ENCODE measurements at regions not wholly inside any gene's neighbourhood (a gene's known extent, or its start where the extent isn't known, plus 50 kb on each side); places are given as distances from the start of the nearest gene placed in this dataset.

GRCh38 chr2:239689410-239689809 is 288.6 kb upstream of the HDAC4 start:
- no peak for DNase-seq (ENCODE audit: low spot score)

GRCh38 chr2:239688840-239689239 is 288.0 kb upstream of the HDAC4 start:
- no peak for DNase-seq (ENCODE audit: low spot score)

GRCh38 chr2:239688122-239688681 is 287.4 kb upstream of the HDAC4 start:
- DNase-seq (ENCODE audit: low spot score), result no peak

- DNase-seq (ENCODE audit: low spot score), result no peak
These were observed 286.6 kb upstream of the HDAC4 start for GRCh38 chr2:239687441-239687840.

GRCh38 chr2:239685965-239686364 is 285.1 kb upstream of the HDAC4 start:
- no peak for DNase-seq (ENCODE audit: low spot score)

GRCh38 chr2:239685556-239685955 is 284.7 kb upstream of the HDAC4 start:
- no peak for DNase-seq (ENCODE audit: low spot score)

GRCh38 chr2:239684996-239685395 is 284.2 kb upstream of the HDAC4 start:
- DNase-seq (ENCODE audit: low spot score), result no peak

- no peak for DNase-seq (ENCODE audit: low spot score)
These were observed 283.5 kb upstream of the HDAC4 start for GRCh38 chr2:239684271-239684810.

GRCh38 chr2:239682518-239682917 is 281.7 kb upstream of the HDAC4 start:
- DNase-seq (ENCODE audit: low spot score), result no peak

GRCh38 chr2:239679755-239680154 is 278.9 kb upstream of the HDAC4 start:
- no peak for DNase-seq (ENCODE audit: low spot score)

- DNase-seq (ENCODE audit: low spot score), result no peak
These were observed 278.0 kb upstream of the HDAC4 start for GRCh38 chr2:239678666-239679296.

- DNase-seq (ENCODE audit: low spot score), result no peak
These were observed 277.3 kb upstream of the HDAC4 start for GRCh38 chr2:239678186-239678490.

GRCh38 chr2:239677453-239678185 is 276.8 kb upstream of the HDAC4 start:
- no peak for DNase-seq (ENCODE audit: low spot score)

GRCh38 chr2:239676716-239677452 is 276.1 kb upstream of the HDAC4 start:
- DNase-seq (ENCODE audit: low spot score), result no peak

- DNase-seq (ENCODE audit: low spot score), result no peak
These were observed 275.3 kb upstream of the HDAC4 start for GRCh38 chr2:239675826-239676715.

GRCh38 chr2:239674981-239675825 is 274.4 kb upstream of the HDAC4 start:
- DNase-seq (ENCODE audit: low spot score), result no peak

- DNase-seq (ENCODE audit: low spot score), result no peak
These were observed 273.5 kb upstream of the HDAC4 start for GRCh38 chr2:239674101-239674980.

- DNase-seq (ENCODE audit: low spot score), result no peak
These were observed 272.8 kb upstream of the HDAC4 start for GRCh38 chr2:239673641-239674040.
